GM23338 (cell line): ENCODE measurements at regions not wholly inside any gene's neighbourhood (a gene's known extent, or its start where the extent isn't known, plus 50 kb on each side); places are given as distances from the start of the nearest gene placed in this dataset.

Experiments
- ATAC-seq: fragments of 200-7000 bp; cut with Tn5 transposase; 3 replicates; pipeline ENCODE4 v1.9.1; 2020
- DNase-seq: peaks from one replicate; pipeline ENCODE4 v3.0.0-alpha.2; 2015; ENCODE audit warnings: low spot score
- H2AFZ ChIP-seq: fragments of 200-600 bp; sonication (generic); 2 replicates; pipeline ENCODE4 v1.8.0; 2016; ENCODE audit warnings: antibody characterized with exemption, mild to moderate bottlenecking, moderate library complexity
- H3F3A ChIP-seq: fragments of 200-600 bp; sonication (generic); replicated peaks from 2 replicates; pipeline ENCODE4 v1.8.0; 2017; ENCODE audit warnings: antibody characterized with exemption, mixed run types, low read depth
- H3K27ac ChIP-seq: fragments of 200-600 bp; sonication (generic); 2 replicates; pipeline ENCODE4 v1.6.1; 2016; ENCODE audit warnings: low read depth
- H3K27me3 ChIP-seq: fragments of 200-600 bp; sonication (generic); 2 replicates; pipeline ENCODE4 v1.8.0; 2016; ENCODE audit warnings: mild to moderate bottlenecking, mixed run types, moderate library complexity; ENCODE audit not compliant: insufficient read depth
- H3K36me3 ChIP-seq: fragments of 200-600 bp; sonication (generic); 2 replicates; pipeline ENCODE4 v1.8.0; 2016; ENCODE audit warnings: mild to moderate bottlenecking; ENCODE audit not compliant: insufficient read depth
- H3K4me1 ChIP-seq: fragments of 200-600 bp; sonication (generic); 2 replicates; pipeline ENCODE4 v1.8.0; 2016; ENCODE audit warnings: mild to moderate bottlenecking, moderate library complexity; ENCODE audit not compliant: insufficient read depth
- H3K4me2 ChIP-seq: fragments of 200-600 bp; sonication (generic); 2 replicates; pipeline ENCODE4 v1.7.1; 2017; ENCODE audit warnings: mixed run types
- H3K4me3 ChIP-seq: fragments of 200-600 bp; sonication (generic); 2 replicates; pipeline ENCODE4 v1.6.1; 2016; ENCODE audit warnings: mixed run types
- H3K79me2 ChIP-seq: fragments of 200-600 bp; sonication (generic); replicated peaks from 2 replicates; pipeline ENCODE4 v1.8.0; 2017; ENCODE audit warnings: mild to moderate bottlenecking; ENCODE audit not compliant: insufficient read depth
- H3K9me2 ChIP-seq: fragments of 200-600 bp; sonication (generic); 2 replicates; pipeline ENCODE4 v1.8.0; 2017; ENCODE audit not compliant: insufficient read depth
- H4K20me1 ChIP-seq: fragments of 200-600 bp; sonication (generic); replicated peaks from 2 replicates; pipeline ENCODE4 v1.8.0; 2017; ENCODE audit warnings: mild to moderate bottlenecking; ENCODE audit not compliant: insufficient read depth
- H3K27ac Mint-ChIP-seq: 2 replicates; pipeline ENCODE4 v1.8.0; 2020; ENCODE audit warnings: inconsistent platforms, mild to moderate bottlenecking, moderate library complexity, mixed read lengths
- H3K27me3 Mint-ChIP-seq: 3 replicates; pipeline ENCODE4 v1.8.0; 2022; ENCODE audit warnings: low read depth, mild to moderate bottlenecking, moderate library complexity, mixed read lengths, inconsistent platforms; ENCODE audit not compliant: insufficient read depth, poor library complexity
- H3K36me3 Mint-ChIP-seq: 3 replicates; pipeline ENCODE4 v1.8.0; 2021; ENCODE audit warnings: low read depth, mild to moderate bottlenecking, inconsistent platforms, moderate library complexity, mixed read lengths
- H3K4me1 Mint-ChIP-seq: 3 replicates; pipeline ENCODE4 v1.8.0; 2020; ENCODE audit warnings: mild to moderate bottlenecking, inconsistent platforms, mixed read lengths
- H3K4me3 Mint-ChIP-seq: 3 replicates; pipeline ENCODE4 v1.8.0; 2021; ENCODE audit warnings: moderate library complexity, mild to moderate bottlenecking, inconsistent platforms, mixed read lengths
- H3K9me3 Mint-ChIP-seq: 3 replicates; pipeline ENCODE4 v1.8.0; 2020; ENCODE audit warnings: moderate library complexity, mild to moderate bottlenecking, inconsistent platforms, mixed read lengths
- CREB1 ChIP-seq: fragments of 250-450 bp; sonication (Bioruptor Pico); IDR thresholded peaks from 2 replicates; pipeline ENCODE4 v1.5.0; 2020; ENCODE audit warnings: low read depth, mild to moderate bottlenecking, moderate library complexity
- CTCF ChIP-seq, 2 experiments: fragments of 200-600 bp in 1 of 2; sonication (generic) in 1 of 2; conservative IDR thresholded peaks; 2 replicates each; pipeline versions ENCODE4 v1.5.1 to v1.6.1; 2016 to 2017; ENCODE audit warnings: antibody characterized with exemption in 2 of 2, low read depth in 2 of 2, mild to moderate bottlenecking in 2 of 2, moderate library complexity in 1 of 2
- ETS1 ChIP-seq: IDR thresholded peaks from 2 replicates; pipeline ENCODE4 v1.6.1; 2016; ENCODE audit warnings: antibody characterized with exemption
- EZH2 ChIP-seq: fragments of 200-600 bp; sonication (generic); IDR thresholded peaks from one replicate; pipeline ENCODE4 v1.8.0; 2017; ENCODE audit warnings: antibody characterized with exemption, mild to moderate bottlenecking, low read depth; ENCODE audit not compliant: unreplicated experiment
- EZH2phosphoT487 ChIP-seq: fragments of 200-600 bp; sonication (generic); IDR thresholded peaks from one replicate; pipeline ENCODE4 v1.8.1; 2018; ENCODE audit warnings: antibody characterized with exemption; ENCODE audit not compliant: unreplicated experiment
- JUNB ChIP-seq: IDR thresholded peaks from one replicate; pipeline ENCODE4 v1.6.1; 2016; ENCODE audit warnings: antibody characterized with exemption; ENCODE audit not compliant: unreplicated experiment
- NANOG ChIP-seq: IDR thresholded peaks from 2 replicates; pipeline ENCODE4 v1.6.1; 2016; ENCODE audit warnings: antibody characterized with exemption, borderline replicate concordance
- POLR2AphosphoS5 ChIP-seq: IDR thresholded peaks from 2 replicates; pipeline ENCODE4 v1.6.1; 2016; ENCODE audit warnings: antibody characterized with exemption, low read depth
- REST ChIP-seq: IDR thresholded peaks from one replicate; pipeline ENCODE4 v1.6.1; 2018; ENCODE audit warnings: antibody characterized with exemption; ENCODE audit not compliant: unreplicated experiment
- STAT1 ChIP-seq: IDR thresholded peaks from one replicate; pipeline ENCODE4 v1.6.1; 2016; ENCODE audit warnings: antibody characterized with exemption; ENCODE audit not compliant: unreplicated experiment
- ZNF114 ChIP-seq: fragments of 250-450 bp; sonication (Bioruptor Pico); IDR thresholded peaks from 2 replicates; pipeline ENCODE4 v1.5.0; 2020; ENCODE audit warnings: mild to moderate bottlenecking, moderate library complexity
- ZNF331 ChIP-seq: fragments of 250-450 bp; sonication (Bioruptor Pico); IDR thresholded peaks from 2 replicates; pipeline ENCODE4 v1.5.0; 2020; ENCODE audit warnings: low read depth, mild to moderate bottlenecking, moderate library complexity
- ZNF462 ChIP-seq: fragments of 250-450 bp; sonication (Bioruptor Pico); IDR thresholded peaks from 2 replicates; pipeline ENCODE4 v1.5.0; 2020; ENCODE audit warnings: mild to moderate bottlenecking, moderate library complexity

GRCh38 chr22:36086629-36087254, 58.1 kb upstream of the RBFOX2 start:
- no peak for TF ChIP-seq JUNB
- TF ChIP-seq ETS1, result no peak
- no peak for TF ChIP-seq CTCF (conservative IDR thresholded peaks at IDR 0.05; ENCODE audit: low read depth in 2 of 2)
- no peak for TF ChIP-seq ZNF114 (CRISPR knock-in tag)
- no peak for TF ChIP-seq EZH2
- no peak for TF ChIP-seq STAT1
- TF ChIP-seq NANOG, result no peak
- TF ChIP-seq CREB1, result no peak
- TF ChIP-seq ZNF462, result no peak
- no peak for TF ChIP-seq REST
- TF ChIP-seq ZNF331 (CRISPR knock-in tag), result no peak
- no peak for TF ChIP-seq POLR2AphosphoS5
- no peak for TF ChIP-seq EZH2phosphoT487
- H3K4me3 Mint-ChIP-seq, result no peak overlapping the region
- no peaks in the 10 kb centered on the region; the same call in 1 of the 2 replicates for H3K4me1 ChIP-seq
- no peaks in the 10 kb centered on the region for H3F3A ChIP-seq
- no peak overlapping the region for H2AFZ ChIP-seq
- no peaks in the 10 kb centered on the region for H3K9me2 ChIP-seq
- H3K27ac ChIP-seq, result no peak overlapping the region
- H3K4me3 ChIP-seq, result no peak overlapping the region
- H3K27me3 Mint-ChIP-seq, result peaks cover 3% of the 10 kb centered on the region
- H3K27me3 ChIP-seq, result no peaks in the 10 kb centered on the region
- peaks cover 3% of the 10 kb centered on the region; the same call in 2 of the 3 replicates for H3K4me1 Mint-ChIP-seq
- no peaks in the 10 kb centered on the region for H3K36me3 ChIP-seq
- no peaks in the 10 kb centered on the region for H3K9me3 Mint-ChIP-seq
- no peaks in the 10 kb centered on the region for H4K20me1 ChIP-seq
- H3K27ac Mint-ChIP-seq, result no peak overlapping the region
- H3K79me2 ChIP-seq, result no peaks in the 10 kb centered on the region
- no peak for DNase-seq
- no peak for ATAC-seq
- H3K36me3 Mint-ChIP-seq, result no peaks in the 10 kb centered on the region
- H3K4me2 ChIP-seq, result no peak overlapping the region
